Panc1 (cell line): ENCODE measurements at regions not wholly inside any gene's neighbourhood (a gene's known extent, or its start where the extent isn't known, plus 50 kb on each side); places are given as distances from the start of the nearest gene placed in this dataset.
"Not testable (repeated sequence)": the region's sequence is repeated elsewhere in the genome, so short reads cannot be mapped to it uniquely, and the experiment has no call there.

Experiments
- ATAC-seq: fragments of 200-7000 bp; cut with Tn5 transposase; 2 replicates; pipeline ENCODE4 v1.9.1; 2020; ENCODE audit warnings: mild to moderate bottlenecking, moderate library complexity
- BruUV-seq: library from RNA; stranded (reverse); fragments of 400-500 nt; replicated peaks from 2 replicates; lab custom pipeline; 2021; lab: Mats Ljungman, UMichigan
- CTCF ChIA-PET: fragments of 300-600 bp; sonication (Branson Sonifier 250); formaldehyde crosslinking; loops from one replicate; lab custom pipeline; 2022; ENCODE audit warnings: antibody characterized with exemption; lab: Charles Lee
- POLR2A ChIA-PET: fragments of 300-600 bp; sonication (Branson Sonifier 250); formaldehyde crosslinking; loops from one replicate; lab custom pipeline; 2022; ENCODE audit warnings: antibody characterized with exemption; lab: Charles Lee
- DNase-seq: peaks from one replicate; pipeline ENCODE4 v3.0.0-alpha.2; 2010; ENCODE audit warnings: low read depth, low spot score
- H3K27ac ChIP-seq: 2 replicates; pipeline ENCODE4 v1.5.1; 2011; ENCODE audit warnings: mild to moderate bottlenecking, low read length, inconsistent platforms
- H3K27me3 ChIP-seq: fragments of 200-500 bp; sonication (Bioruptor generic); 2 replicates; pipeline ENCODE4 v1.6.0; 2014; ENCODE audit warnings: low read length, inconsistent platforms; ENCODE audit not compliant: control insufficient read depth, insufficient read depth
- H3K36me3 ChIP-seq: fragments of 200-500 bp; sonication (Bioruptor generic); 2 replicates; pipeline ENCODE4 v1.5.1; 2014; ENCODE audit warnings: inconsistent platforms, mild to moderate bottlenecking, low read length, moderate library complexity; ENCODE audit not compliant: control insufficient read depth, insufficient read depth
- H3K4me1 ChIP-seq: 2 replicates; pipeline ENCODE4 v1.5.1; 2011; ENCODE audit warnings: inconsistent platforms, mild to moderate bottlenecking, low read length, moderate library complexity; ENCODE audit not compliant: control insufficient read depth, insufficient read depth
- H3K4me3 ChIP-seq, 2 experiments: 2 replicates each; pipeline ENCODE4 v1.5.1; 2011 to 2012; ENCODE audit warnings: low read depth in 2 of 2, low read length in 2 of 2, mild to moderate bottlenecking in 2 of 2, inconsistent platforms in 1 of 2, moderate library complexity in 1 of 2
- H3K9me3 ChIP-seq: fragments of 200-500 bp; sonication (Bioruptor generic); 2 replicates; pipeline ENCODE4 v1.5.1; 2014; ENCODE audit warnings: low read depth, mild to moderate bottlenecking, inconsistent platforms, low read length, moderate library complexity; ENCODE audit not compliant: control insufficient read depth, insufficient read depth
- POLR2AphosphoS5 ChIP-seq: IDR thresholded peaks from 2 replicates; pipeline ENCODE4 v1.6.1; 2012; ENCODE audit warnings: mild to moderate bottlenecking, low read depth, low read length, moderate library complexity
- SIN3A ChIP-seq: IDR thresholded peaks from 2 replicates; pipeline ENCODE4 v1.6.1; 2012; ENCODE audit warnings: low read depth, mild to moderate bottlenecking, low read length, moderate library complexity, borderline replicate concordance; ENCODE audit not compliant: insufficient read depth
- TCF7L2 ChIP-seq: IDR thresholded peaks from 2 replicates; pipeline ENCODE4 v1.6.1; 2011; ENCODE audit warnings: mild to moderate bottlenecking, low read depth, low read length, inconsistent platforms
- in situ Hi-C: cut with HindIII; loops from 2 replicates; pipeline ENCODE4 v1.10.0; 2016; ENCODE audit warnings: low sequenced_read_pairs, low pct_unique_long_range_greater_than_20kb
- intact Hi-C: fragments of 100-400 bp; cut with micrococcal nuclease; formaldehyde crosslinking; loops from one replicate; pipeline ENCODE4 v1.10.0; 2022; ENCODE audit not compliant: unreplicated experiment
- TF ChIP-seq, protein P1 (sequence below), 2 experiments: IDR thresholded peaks; 2 replicates each; pipeline ENCODE4 v1.6.1; 2011 to 2012; ENCODE audit warnings: low read depth in 2 of 2, control low read depth in 1 of 2, low read length in 1 of 2, mild to moderate bottlenecking in 1 of 2, moderate library complexity in 1 of 2; ENCODE audit not compliant: insufficient read depth in 1 of 2
- TF ChIP-seq, protein P2 (sequence below): fragments of 450-650 bp; IDR thresholded peaks from 2 replicates; pipeline ENCODE4 v1.5.1; 2017; ENCODE audit warnings: mild to moderate bottlenecking

DNA sequence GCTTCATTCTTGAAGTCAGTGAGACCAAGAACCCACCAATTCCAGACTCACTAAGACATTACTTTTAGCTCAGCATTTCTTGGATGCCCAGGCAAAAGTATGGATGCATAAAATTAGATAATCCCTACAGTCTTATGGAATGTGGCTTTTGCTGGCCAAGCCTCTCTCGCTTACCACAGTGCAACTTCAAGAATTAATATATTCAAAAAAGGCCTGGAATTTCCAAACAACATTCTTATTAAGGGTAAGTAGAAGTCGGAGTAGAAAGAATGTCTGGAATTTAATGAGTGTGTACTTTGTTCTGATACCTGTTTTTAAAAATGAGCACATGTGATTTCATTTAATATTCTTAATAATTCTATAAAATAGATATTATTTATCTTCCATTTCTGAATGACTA lies 302.4 kb upstream of the TMTC4 start:
- intact Hi-C loops = no loop called here
- no TSS peak for BruUV-seq
- no peak overlapping the region for H3K4me3 ChIP-seq
- TF ChIP-seq SIN3A (no peak), POLR2AphosphoS5 (no peak), TCF7L2 (no peak)
- TF ChIP-seq, protein P1, sequence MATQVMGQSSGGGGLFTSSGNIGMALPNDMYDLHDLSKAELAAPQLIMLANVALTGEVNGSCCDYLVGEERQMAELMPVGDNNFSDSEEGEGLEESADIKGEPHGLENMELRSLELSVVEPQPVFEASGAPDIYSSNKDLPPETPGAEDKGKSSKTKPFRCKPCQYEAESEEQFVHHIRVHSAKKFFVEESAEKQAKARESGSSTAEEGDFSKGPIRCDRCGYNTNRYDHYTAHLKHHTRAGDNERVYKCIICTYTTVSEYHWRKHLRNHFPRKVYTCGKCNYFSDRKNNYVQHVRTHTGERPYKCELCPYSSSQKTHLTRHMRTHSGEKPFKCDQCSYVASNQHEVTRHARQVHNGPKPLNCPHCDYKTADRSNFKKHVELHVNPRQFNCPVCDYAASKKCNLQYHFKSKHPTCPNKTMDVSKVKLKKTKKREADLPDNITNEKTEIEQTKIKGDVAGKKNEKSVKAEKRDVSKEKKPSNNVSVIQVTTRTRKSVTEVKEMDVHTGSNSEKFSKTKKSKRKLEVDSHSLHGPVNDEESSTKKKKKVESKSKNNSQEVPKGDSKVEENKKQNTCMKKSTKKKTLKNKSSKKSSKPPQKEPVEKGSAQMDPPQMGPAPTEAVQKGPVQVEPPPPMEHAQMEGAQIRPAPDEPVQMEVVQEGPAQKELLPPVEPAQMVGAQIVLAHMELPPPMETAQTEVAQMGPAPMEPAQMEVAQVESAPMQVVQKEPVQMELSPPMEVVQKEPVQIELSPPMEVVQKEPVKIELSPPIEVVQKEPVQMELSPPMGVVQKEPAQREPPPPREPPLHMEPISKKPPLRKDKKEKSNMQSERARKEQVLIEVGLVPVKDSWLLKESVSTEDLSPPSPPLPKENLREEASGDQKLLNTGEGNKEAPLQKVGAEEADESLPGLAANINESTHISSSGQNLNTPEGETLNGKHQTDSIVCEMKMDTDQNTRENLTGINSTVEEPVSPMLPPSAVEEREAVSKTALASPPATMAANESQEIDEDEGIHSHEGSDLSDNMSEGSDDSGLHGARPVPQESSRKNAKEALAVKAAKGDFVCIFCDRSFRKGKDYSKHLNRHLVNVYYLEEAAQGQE (IDR thresholded peaks at IDR 0.05; ENCODE audit: insufficient read depth in 1 of 2, low read depth in 2 of 2, low read length in 1 of 2) = no peak
- TF ChIP-seq, protein P2, sequence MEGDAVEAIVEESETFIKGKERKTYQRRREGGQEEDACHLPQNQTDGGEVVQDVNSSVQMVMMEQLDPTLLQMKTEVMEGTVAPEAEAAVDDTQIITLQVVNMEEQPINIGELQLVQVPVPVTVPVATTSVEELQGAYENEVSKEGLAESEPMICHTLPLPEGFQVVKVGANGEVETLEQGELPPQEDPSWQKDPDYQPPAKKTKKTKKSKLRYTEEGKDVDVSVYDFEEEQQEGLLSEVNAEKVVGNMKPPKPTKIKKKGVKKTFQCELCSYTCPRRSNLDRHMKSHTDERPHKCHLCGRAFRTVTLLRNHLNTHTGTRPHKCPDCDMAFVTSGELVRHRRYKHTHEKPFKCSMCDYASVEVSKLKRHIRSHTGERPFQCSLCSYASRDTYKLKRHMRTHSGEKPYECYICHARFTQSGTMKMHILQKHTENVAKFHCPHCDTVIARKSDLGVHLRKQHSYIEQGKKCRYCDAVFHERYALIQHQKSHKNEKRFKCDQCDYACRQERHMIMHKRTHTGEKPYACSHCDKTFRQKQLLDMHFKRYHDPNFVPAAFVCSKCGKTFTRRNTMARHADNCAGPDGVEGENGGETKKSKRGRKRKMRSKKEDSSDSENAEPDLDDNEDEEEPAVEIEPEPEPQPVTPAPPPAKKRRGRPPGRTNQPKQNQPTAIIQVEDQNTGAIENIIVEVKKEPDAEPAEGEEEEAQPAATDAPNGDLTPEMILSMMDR = no peak
- no peak overlapping the region for H3K27ac ChIP-seq
- ATAC-seq = no peak
- H3K36me3 ChIP-seq = no peaks in the 10 kb centered on the region
- ChIA-PET CTCF (no interaction called here), POLR2A (no interaction called here)
- H3K4me1 ChIP-seq = no peaks in the 10 kb centered on the region
- in situ Hi-C loops = no loop called here
- no peaks in the 10 kb centered on the region for H3K9me3 ChIP-seq
- no peak for DNase-seq
- H3K27me3 ChIP-seq = no peaks in the 10 kb centered on the region

DNA sequence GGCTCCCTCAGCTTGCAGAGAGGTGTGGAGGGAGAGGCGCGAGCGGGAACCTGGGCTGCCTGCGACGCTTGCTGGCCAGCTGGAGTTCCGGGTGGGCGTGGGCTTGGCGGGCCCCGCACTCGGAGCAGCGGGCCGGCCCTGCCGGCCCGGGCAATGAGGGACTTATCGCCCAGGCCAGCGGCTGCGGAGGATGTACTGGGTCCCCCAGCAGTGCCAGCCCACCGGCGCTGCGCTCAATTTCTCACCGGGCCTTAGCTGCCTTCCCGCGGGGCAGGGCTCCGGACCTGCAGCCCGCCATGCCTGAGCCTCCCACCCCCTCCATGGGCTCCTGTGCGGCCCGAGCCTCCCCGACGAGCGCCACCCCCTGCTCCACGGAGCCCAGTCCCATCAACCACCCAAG lies 301.1 kb upstream of the TMTC4 start:
- H3K27me3 ChIP-seq, H3K27ac ChIP-seq, intact Hi-C loops, DNase-seq, POLR2A ChIA-PET, ATAC-seq, H3K4me3 ChIP-seq, H3K36me3 ChIP-seq, H3K4me1 ChIP-seq, in situ Hi-C loops, BruUV-seq, H3K9me3 ChIP-seq: not testable (repeated sequence)
- CTCF ChIA-PET = interaction anchor here (0.6 kb wide), 1 partner anchor 29 kb away, joined by 4 read pairs; no protein-coding TSS in a partner anchor

DNA sequence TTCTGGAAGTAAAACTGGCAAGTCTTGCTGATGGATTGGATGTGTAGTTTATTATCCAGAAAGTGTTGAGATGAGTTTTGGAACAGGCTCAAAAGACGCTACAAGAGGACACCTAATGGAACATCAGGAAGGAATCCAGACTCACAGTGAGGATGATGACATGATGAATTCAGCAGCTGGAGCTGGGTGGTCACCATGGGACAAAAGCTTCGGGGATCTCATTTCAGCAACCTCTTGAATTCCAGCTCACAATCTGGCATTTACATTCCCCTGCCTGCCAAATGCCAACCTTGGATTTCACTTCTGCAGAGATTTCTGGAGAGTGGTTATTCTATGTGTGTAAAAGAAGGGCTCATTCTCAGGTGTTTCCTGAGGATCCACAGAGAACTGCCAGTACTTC lies 288.0 kb upstream of the TMTC4 start:
- no peaks in the 10 kb centered on the region for H3K4me1 ChIP-seq
- TF ChIP-seq, protein P1 (IDR thresholded peaks at IDR 0.05; ENCODE audit: insufficient read depth in 1 of 2, low read depth in 2 of 2, low read length in 1 of 2) = no peak
- no peak for TF ChIP-seq POLR2AphosphoS5
- ChIA-PET POLR2A (no interaction called here), CTCF (no interaction called here)
- no peak overlapping the region for H3K27ac ChIP-seq
- intact Hi-C loops = no loop called here
- ATAC-seq = no peak
- no peaks in the 10 kb centered on the region for H3K9me3 ChIP-seq
- in situ Hi-C loops = no loop called here
- no peak for DNase-seq
- BruUV-seq = no TSS peak
- H3K36me3 ChIP-seq = no peaks in the 10 kb centered on the region
- H3K27me3 ChIP-seq = no peaks in the 10 kb centered on the region
- H3K4me3 ChIP-seq = no peak overlapping the region
